ENCODE measurements at regions not wholly inside any gene's neighbourhood (a gene's known extent, or its start where the extent isn't known, plus 50 kb on each side); places are given as distances from the start of the nearest gene placed in this dataset.

DNA sequence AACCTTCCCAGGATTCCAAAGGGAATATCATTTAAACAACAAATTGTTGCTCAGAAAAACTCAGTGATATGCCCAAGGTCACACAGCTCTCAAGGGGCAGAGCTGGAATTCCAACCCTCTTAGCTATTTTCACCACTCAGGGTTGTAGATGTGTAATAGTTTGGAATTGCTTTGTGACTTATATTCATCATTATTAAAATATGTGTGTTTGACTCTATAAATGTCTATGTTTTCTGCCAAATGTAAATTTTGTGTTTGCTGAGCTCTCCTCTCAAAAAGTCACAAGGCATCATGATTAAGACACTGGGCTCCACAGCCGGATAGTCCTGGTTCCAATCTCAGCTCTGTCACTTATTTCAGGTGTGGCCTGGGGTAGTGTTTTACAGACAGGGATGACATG lies 407.3 kb downstream of the TMEM135 start:
- H3K27me3 Mint-ChIP-seq (ENCODE audit: insufficient read depth, low read depth): no peaks in the 10 kb centered on the region
- Histone ChIP-seq H3K36me3 (no peaks in the 10 kb centered on the region), H3K79me2 (ENCODE audit: low read depth) (no peaks in the 10 kb centered on the region), H2AFZ (replicated peaks) (no peak overlapping the region), H3K27me3 (no peaks in the 10 kb centered on the region), H3K4me3 (no peak overlapping the region), H3K9me3 (ENCODE audit: low read depth) (no peaks in the 10 kb centered on the region), H3K27ac (no peak overlapping the region), H3K4me1 (no peaks in the 10 kb centered on the region), H3F3A (ENCODE audit: low read depth) (no peaks in the 10 kb centered on the region), H3K9ac (no peak overlapping the region), H3K4me2 (no peak overlapping the region), H4K20me1 (ENCODE audit: low read depth) (no peaks in the 10 kb centered on the region)
- H3K9me3 Mint-ChIP-seq: no peaks in the 10 kb centered on the region
- no peaks in the 10 kb centered on the region for H3K4me1 Mint-ChIP-seq
- DNase-seq (ENCODE audit: low spot score): no peak
- no peak overlapping the region for H3K4me3 Mint-ChIP-seq
- H3K27ac Mint-ChIP-seq: no peak overlapping the region
- H3K36me3 Mint-ChIP-seq: no peaks in the 10 kb centered on the region
- TF ChIP-seq, protein P1, sequence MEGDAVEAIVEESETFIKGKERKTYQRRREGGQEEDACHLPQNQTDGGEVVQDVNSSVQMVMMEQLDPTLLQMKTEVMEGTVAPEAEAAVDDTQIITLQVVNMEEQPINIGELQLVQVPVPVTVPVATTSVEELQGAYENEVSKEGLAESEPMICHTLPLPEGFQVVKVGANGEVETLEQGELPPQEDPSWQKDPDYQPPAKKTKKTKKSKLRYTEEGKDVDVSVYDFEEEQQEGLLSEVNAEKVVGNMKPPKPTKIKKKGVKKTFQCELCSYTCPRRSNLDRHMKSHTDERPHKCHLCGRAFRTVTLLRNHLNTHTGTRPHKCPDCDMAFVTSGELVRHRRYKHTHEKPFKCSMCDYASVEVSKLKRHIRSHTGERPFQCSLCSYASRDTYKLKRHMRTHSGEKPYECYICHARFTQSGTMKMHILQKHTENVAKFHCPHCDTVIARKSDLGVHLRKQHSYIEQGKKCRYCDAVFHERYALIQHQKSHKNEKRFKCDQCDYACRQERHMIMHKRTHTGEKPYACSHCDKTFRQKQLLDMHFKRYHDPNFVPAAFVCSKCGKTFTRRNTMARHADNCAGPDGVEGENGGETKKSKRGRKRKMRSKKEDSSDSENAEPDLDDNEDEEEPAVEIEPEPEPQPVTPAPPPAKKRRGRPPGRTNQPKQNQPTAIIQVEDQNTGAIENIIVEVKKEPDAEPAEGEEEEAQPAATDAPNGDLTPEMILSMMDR (IDR thresholded peaks at IDR 0.05): no peak

DNA sequence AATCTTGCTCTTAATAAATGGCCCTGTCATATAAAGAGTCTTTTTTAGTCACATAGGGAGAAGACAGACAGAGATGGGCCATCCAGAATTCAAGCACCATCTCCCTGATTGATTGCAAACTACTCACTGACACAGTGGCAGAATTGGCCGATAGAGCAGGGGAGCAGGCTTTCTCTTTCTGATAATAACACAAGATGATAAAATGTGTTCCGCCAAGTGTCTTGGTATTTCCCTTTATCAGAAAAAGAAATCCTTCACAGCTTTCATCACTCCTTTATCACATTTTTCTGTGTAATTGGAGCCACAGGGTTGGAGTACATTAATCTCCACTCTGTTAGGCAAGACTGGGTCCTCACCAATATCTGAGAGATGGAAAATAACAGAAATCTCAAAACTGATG lies 406.0 kb downstream of the TMEM135 start:
- Histone ChIP-seq H3K27me3 (no peaks in the 10 kb centered on the region), H4K20me1 (ENCODE audit: low read depth) (no peaks in the 10 kb centered on the region), H3K4me3 (no peak overlapping the region), H3K4me2 (no peak overlapping the region), H3K27ac (no peak overlapping the region), H3K36me3 (no peaks in the 10 kb centered on the region), H3F3A (ENCODE audit: low read depth) (no peaks in the 10 kb centered on the region), H3K4me1 (no peaks in the 10 kb centered on the region), H2AFZ (replicated peaks) (no peak overlapping the region), H3K9me3 (ENCODE audit: low read depth) (no peaks in the 10 kb centered on the region), H3K9ac (no peak overlapping the region), H3K79me2 (ENCODE audit: low read depth) (no peaks in the 10 kb centered on the region)
- H3K4me3 Mint-ChIP-seq: no peak overlapping the region
- DNase-seq (ENCODE audit: low spot score): no peak
- no peaks in the 10 kb centered on the region for H3K36me3 Mint-ChIP-seq
- no peaks in the 10 kb centered on the region for H3K9me3 Mint-ChIP-seq
- H3K27ac Mint-ChIP-seq: no peak overlapping the region
- no peak for TF ChIP-seq EZH2phosphoT487 (IDR thresholded peaks at IDR 0.05)
- TF ChIP-seq, protein P1 (IDR thresholded peaks at IDR 0.05): no peak
- no peak for TF ChIP-seq EZH2 (IDR thresholded peaks at IDR 0.05)
- no peaks in the 10 kb centered on the region for H3K27me3 Mint-ChIP-seq (ENCODE audit: insufficient read depth, low read depth)
- H3K4me1 Mint-ChIP-seq: no peaks in the 10 kb centered on the region

DNA sequence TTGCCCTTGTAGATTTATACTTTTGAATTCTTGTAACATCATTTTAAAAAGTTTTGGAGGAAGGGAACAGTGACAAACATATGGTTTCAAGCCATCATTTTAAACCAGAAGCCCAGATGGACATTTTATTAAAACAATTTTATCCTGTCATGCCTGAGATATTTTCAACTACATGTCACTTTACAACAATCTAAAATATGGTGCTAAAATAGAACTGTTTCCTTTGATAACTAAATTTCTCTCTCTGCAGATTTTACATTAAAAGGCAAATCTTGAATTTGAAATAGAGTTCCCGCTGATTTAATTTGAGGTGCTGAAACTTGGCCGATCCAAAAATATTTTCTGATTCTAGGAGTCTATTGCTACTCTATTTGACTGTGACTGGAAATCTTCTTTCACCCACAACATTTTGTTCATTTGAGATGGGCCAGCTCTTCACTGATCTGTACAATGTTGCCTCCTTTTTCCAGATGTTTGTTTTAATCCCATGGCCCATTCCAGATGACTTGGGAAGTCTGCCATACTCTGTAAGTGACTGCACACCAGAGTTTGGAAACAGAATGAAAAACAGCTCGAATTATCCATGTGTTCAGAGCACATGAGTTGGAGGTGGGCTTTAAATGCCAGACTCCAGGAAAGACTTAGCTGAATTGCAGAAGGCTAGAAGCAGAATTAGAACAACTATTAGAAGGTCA lies 402.5 kb downstream of the TMEM135 start:
- Histone ChIP-seq H3K27ac (no peak overlapping the region), H2AFZ (replicated peaks) (no peak overlapping the region), H3F3A (ENCODE audit: low read depth) (no peaks in the 10 kb centered on the region), H4K20me1 (ENCODE audit: low read depth) (no peaks in the 10 kb centered on the region), H3K27me3 (no peaks in the 10 kb centered on the region), H3K9ac (no peak overlapping the region), H3K4me1 (no peaks in the 10 kb centered on the region), H3K4me3 (no peak overlapping the region), H3K79me2 (ENCODE audit: low read depth) (no peaks in the 10 kb centered on the region), H3K36me3 (no peaks in the 10 kb centered on the region), H3K4me2 (no peak overlapping the region), H3K9me3 (ENCODE audit: low read depth) (no peaks in the 10 kb centered on the region)
- H3K4me1 Mint-ChIP-seq: no peaks in the 10 kb centered on the region
- TF ChIP-seq EZH2 (IDR thresholded peaks at IDR 0.05) (no peak), EZH2phosphoT487 (IDR thresholded peaks at IDR 0.05) (no peak)
- TF ChIP-seq, protein P1 (IDR thresholded peaks at IDR 0.05): no peak
- no peaks in the 10 kb centered on the region for H3K9me3 Mint-ChIP-seq
- H3K27me3 Mint-ChIP-seq (ENCODE audit: insufficient read depth, low read depth): peaks cover 4% of the 10 kb centered on the region
- DNase-seq (ENCODE audit: low spot score): no peak
- no peak overlapping the region for H3K27ac Mint-ChIP-seq
- H3K4me3 Mint-ChIP-seq: no peak overlapping the region
- no peaks in the 10 kb centered on the region for H3K36me3 Mint-ChIP-seq
